22Rv1 (cell line): ENCODE measurements at regions not wholly inside any gene's neighbourhood (a gene's known extent, or its start where the extent isn't known, plus 50 kb on each side); places are given as distances from the start of the nearest gene placed in this dataset.

Source experiments
- CTCF ChIP-seq: fragments of 450-650 bp; IDR thresholded peaks from 2 replicates; pipeline ENCODE4 v1.5.1; 2017; ENCODE audit warnings: mild to moderate bottlenecking
- ZFX ChIP-seq: fragments of 450-650 bp; IDR thresholded peaks from 2 replicates; pipeline ENCODE4 v1.6.1; 2017; ENCODE audit warnings: antibody characterized with exemption, borderline replicate concordance

GRCh38 chr2:136410673-136411072 lies 292.7 kb upstream of the CXCR4 start:
- TF ChIP-seq CTCF (no peak), ZFX (no peak)
